AG08395 (cell line): ENCODE measurements at regions not wholly inside any gene's neighbourhood (a gene's known extent, or its start where the extent isn't known, plus 50 kb on each side); places are given as distances from the start of the nearest gene placed in this dataset.
A peak's percentile ranks its signal among the peaks of the same experiment; 100 is the strongest.

Experiments used
- DNase-seq: peaks from one replicate; pipeline ENCODE4 v3.0.0; 2012; ENCODE audit warnings: mixed read lengths, low spot score

- peak; percentile 2 for DNase-seq
Measured at GRCh38 chr13:90402613-90403012, 944.9 kb upstream of the MIR17HG start.

GRCh38 chr13:90403330-90404082 is 944.0 kb upstream of the MIR17HG start:
- no peak for DNase-seq

- DNase-seq: peak; percentile 12
Measured at GRCh38 chr13:90405301-90405700, 942.2 kb upstream of the MIR17HG start.

GRCh38 chr13:90412980-90413379 is 934.5 kb upstream of the MIR17HG start:
- DNase-seq: no peak

GRCh38 chr13:90413548-90413947 is 933.9 kb upstream of the MIR17HG start:
- no peak for DNase-seq

GRCh38 chr13:90414691-90415596 is 932.5 kb upstream of the MIR17HG start:
- peak; percentile 74 for DNase-seq

- peak; percentile 2 for DNase-seq
Measured at GRCh38 chr13:90415902-90416301, 931.6 kb upstream of the MIR17HG start.

- DNase-seq: peak; percentile 40
Measured at GRCh38 chr13:90416519-90416918, 931.0 kb upstream of the MIR17HG start.

- DNase-seq: no peak
Measured at GRCh38 chr13:90416938-90417337, 930.5 kb upstream of the MIR17HG start.

- no peak for DNase-seq
Measured at GRCh38 chr13:90420683-90421082, 926.8 kb upstream of the MIR17HG start.

GRCh38 chr13:90427322-90428272 is 919.9 kb upstream of the MIR17HG start:
- no peak for DNase-seq

- no peak for DNase-seq
Measured at GRCh38 chr13:90428522-90429210, 918.8 kb upstream of the MIR17HG start.

- no peak for DNase-seq
Measured at GRCh38 chr13:90430127-90430526, 917.4 kb upstream of the MIR17HG start.

- DNase-seq: no peak
Measured at GRCh38 chr13:90436697-90437096, 910.8 kb upstream of the MIR17HG start.

GRCh38 chr13:90438576-90438975 is 908.9 kb upstream of the MIR17HG start:
- DNase-seq: no peak

GRCh38 chr13:90443268-90443667 is 904.2 kb upstream of the MIR17HG start:
- DNase-seq: no peak

GRCh38 chr13:90444232-90444631 is 903.3 kb upstream of the MIR17HG start:
- no peak for DNase-seq

- DNase-seq: peak; percentile 81
Measured at GRCh38 chr13:90445179-90445578, 902.3 kb upstream of the MIR17HG start.

- DNase-seq: no peak
Measured at GRCh38 chr13:90447034-90447733, 900.3 kb upstream of the MIR17HG start.

- DNase-seq: peak; percentile 56
Measured at GRCh38 chr13:90447734-90448101, 899.8 kb upstream of the MIR17HG start.
